ENCODE measurements at regions not wholly inside any gene's neighbourhood (a gene's known extent, or its start where the extent isn't known, plus 50 kb on each side); places are given as distances from the start of the nearest gene placed in this dataset.

DNA sequence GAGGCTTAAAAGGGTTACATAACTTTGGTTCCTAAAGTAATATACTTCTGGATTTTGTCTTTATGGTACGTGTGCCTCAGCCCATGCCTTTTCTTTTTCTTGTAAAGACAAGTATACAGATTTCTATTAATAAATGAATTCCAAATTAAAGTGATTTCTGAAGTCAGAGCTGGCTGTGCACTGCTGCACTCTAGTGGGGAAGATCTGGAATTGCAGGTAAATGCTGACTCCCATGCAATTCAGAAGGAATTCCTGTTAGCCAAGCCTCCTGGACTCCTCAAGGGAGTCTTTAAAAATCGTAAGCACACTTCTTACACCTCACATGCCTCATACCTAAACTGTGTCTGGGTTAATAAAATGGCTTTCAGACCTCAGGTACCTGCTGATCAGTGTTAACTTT, 118.4 kb upstream of the SLC7A1 start:
- intact Hi-C loops (cut with micrococcal nuclease), result no loop called here
- DNase-seq, result peak; percentile 15
- H3K27ac Mint-ChIP-seq, result no peak overlapping the region
- H3K4me3 Mint-ChIP-seq, result no peak overlapping the region
- no peaks in the 10 kb centered on the region for H3K9me3 Mint-ChIP-seq
- H3K4me1 Mint-ChIP-seq (ENCODE audit: low read depth), result no peaks in the 10 kb centered on the region
- ChIA-PET CTCF (interaction anchor here (0.6 to 4.1 kb wide), 14 partner anchors 9 to 399 kb away, joined by 3 to 36 read pairs (median 3); partner anchors contain the start of gene SLC7A1), POLR2A (interaction anchor here (0.6 kb wide), 1 partner anchor 61 kb away, joined by 4 read pairs; no protein-coding TSS in a partner anchor)
- peaks cover 8% of the 10 kb centered on the region for H3K27me3 Mint-ChIP-seq
- no peaks in the 10 kb centered on the region for H3K36me3 Mint-ChIP-seq

DNA sequence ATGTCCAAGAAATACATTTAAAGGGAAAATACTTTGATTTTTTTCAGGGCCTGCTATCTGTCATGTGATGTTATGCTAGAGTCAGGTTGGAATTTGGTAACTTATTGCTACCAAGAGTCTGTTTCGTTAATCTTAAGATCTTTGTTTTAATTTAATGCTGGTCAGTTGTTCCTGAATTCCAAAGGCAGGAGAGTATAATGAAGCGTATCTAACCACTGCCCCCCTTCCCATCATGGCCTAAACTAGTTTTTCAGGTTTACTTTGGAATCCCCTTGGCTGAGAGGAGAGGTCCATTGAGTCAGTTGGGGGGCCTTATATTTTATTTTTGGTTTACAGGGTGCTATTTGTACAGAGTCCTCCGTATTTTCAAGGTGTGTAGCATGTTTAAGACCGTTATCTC, 116.3 kb upstream of the SLC7A1 start:
- no peaks in the 10 kb centered on the region for H3K36me3 Mint-ChIP-seq
- no peak overlapping the region for H3K27ac Mint-ChIP-seq
- no peak for DNase-seq
- CTCF ChIA-PET, result interaction anchor here (0.5 to 6.4 kb wide), 4 partner anchors 84 to 244 kb away, joined by 3 to 86 read pairs (median 4); no protein-coding TSS in a partner anchor
- H3K27me3 Mint-ChIP-seq, result peaks cover 8% of the 10 kb centered on the region
- no peaks in the 10 kb centered on the region for H3K9me3 Mint-ChIP-seq
- no peak overlapping the region for H3K4me3 Mint-ChIP-seq
- H3K4me1 Mint-ChIP-seq (ENCODE audit: low read depth), result no peaks in the 10 kb centered on the region
- POLR2A ChIA-PET, result interaction anchor here (0.5 kb wide), 1 partner anchor 262 kb away, joined by 3 read pairs; no protein-coding TSS in a partner anchor
- intact Hi-C loops (cut with micrococcal nuclease), result no loop called here

DNA sequence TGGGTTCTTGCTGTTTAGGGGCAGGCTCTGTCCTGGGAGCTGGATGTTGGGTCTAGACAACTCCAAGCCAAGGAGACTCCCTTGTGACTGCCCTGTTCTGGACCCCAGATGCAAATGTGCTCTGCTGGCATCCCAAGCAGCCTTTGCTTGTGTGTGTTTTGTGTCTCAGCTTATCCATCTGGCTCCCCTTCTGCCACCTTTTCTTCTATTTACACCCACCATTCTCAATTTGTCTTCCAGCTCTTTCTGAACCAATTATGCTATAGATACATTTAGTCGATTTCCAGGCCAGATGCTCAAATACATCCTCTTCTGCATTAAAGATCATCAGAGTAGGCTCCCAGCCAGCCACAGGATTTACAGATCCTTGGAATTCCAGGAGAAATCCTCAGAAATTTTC, 115.0 kb upstream of the SLC7A1 start:
- no peak for DNase-seq
- no peaks in the 10 kb centered on the region for H3K36me3 Mint-ChIP-seq
- intact Hi-C loops (cut with micrococcal nuclease), result no loop called here
- H3K4me1 Mint-ChIP-seq (ENCODE audit: low read depth), result no peaks in the 10 kb centered on the region
- CTCF ChIA-PET, result interaction anchor here (6.4 kb wide), 1 partner anchor 203 kb away, joined by 86 read pairs; no protein-coding TSS in a partner anchor
- no peak overlapping the region for H3K27ac Mint-ChIP-seq
- H3K9me3 Mint-ChIP-seq, result no peaks in the 10 kb centered on the region
- H3K4me3 Mint-ChIP-seq, result no peak overlapping the region
- peaks cover 6% of the 10 kb centered on the region for H3K27me3 Mint-ChIP-seq
- POLR2A ChIA-PET, result no interaction called here

DNA sequence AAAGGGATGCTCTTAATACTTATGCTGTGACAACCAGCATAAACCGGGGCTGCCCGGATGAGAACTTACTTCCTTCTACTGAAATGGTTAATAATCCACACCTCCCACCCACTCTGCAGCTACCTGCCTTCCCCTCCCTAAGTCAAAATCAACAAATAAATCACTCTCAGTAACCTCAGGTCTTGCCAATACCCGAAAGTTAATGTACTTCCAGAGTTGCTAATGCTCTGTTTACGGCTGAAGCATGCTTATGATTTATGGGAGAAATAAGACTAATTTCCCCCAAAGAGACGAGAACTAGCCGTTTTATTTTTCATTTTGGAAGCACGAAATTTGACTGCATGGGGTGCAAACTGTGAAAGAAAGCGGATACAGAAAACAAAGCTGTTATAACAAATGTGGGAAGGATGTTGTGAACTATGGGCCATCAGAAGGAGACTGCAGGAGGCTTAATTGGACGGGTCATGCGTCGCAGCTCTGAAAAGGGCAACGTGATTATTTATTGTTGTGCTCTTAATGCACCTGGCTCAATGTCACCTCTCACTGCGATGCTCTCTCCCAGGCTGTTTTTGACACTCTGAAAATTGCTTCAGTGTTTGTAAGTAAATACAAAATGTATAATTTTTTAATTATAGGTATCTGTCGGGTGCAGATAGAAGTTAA, 114.0 kb upstream of the SLC7A1 start:
- H3K4me3 Mint-ChIP-seq, result no peak overlapping the region
- no peak for DNase-seq
- H3K36me3 Mint-ChIP-seq, result no peaks in the 10 kb centered on the region
- CTCF ChIA-PET, result interaction anchor here (0.7 to 6.4 kb wide), 6 partner anchors 11 to 237 kb away, joined by 3 to 86 read pairs (median 4); no protein-coding TSS in a partner anchor
- POLR2A ChIA-PET, result no interaction called here
- no peak overlapping the region for H3K27ac Mint-ChIP-seq
- H3K9me3 Mint-ChIP-seq, result no peaks in the 10 kb centered on the region
- intact Hi-C loops (cut with micrococcal nuclease), result loop anchor here (10.0 kb wide), 1 partner anchor 885 kb away; the partner anchor contains the start of gene MTUS2
- no peaks in the 10 kb centered on the region for H3K4me1 Mint-ChIP-seq (ENCODE audit: low read depth)
- peaks cover 6% of the 10 kb centered on the region for H3K27me3 Mint-ChIP-seq

DNA sequence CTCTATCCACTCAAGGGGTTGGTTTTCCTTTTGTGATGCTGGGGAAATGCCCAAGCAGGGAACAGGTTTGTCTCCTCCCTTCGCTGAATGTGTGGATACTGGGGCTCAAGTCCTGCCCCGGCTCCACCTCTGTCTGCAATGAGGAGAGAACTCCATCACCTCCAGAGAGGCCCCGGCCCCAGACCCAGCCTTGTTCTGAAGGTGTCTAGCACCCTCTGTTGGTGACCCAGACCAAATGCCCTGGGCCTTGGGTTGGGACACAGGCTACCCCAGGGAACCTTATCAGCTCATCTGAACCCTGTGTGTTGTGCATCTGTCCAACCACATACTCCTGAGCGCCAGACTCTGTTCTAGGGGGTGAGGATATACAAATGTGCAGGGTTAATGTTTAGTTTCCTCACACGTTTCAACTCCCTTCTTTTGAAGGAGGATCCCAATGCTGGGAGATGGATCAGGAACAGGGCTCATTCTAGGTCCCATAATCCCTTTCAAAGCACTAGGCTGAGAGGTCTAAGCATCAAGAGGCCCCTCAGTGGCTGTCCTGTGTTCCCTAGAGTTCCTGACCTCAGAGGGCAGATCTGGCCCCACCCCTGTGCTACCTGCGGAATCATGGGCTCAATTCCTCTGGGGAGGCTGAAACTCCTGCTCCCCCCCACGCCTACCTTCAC, 112.5 kb upstream of the SLC7A1 start:
- no peak overlapping the region for H3K27ac Mint-ChIP-seq
- ChIA-PET CTCF (interaction anchor here (1.0 to 6.4 kb wide), 6 partner anchors 120 to 407 kb away, joined by 3 to 86 read pairs (median 5); no protein-coding TSS in a partner anchor), POLR2A (no interaction called here)
- no peak overlapping the region for H3K4me3 Mint-ChIP-seq
- no peaks in the 10 kb centered on the region for H3K9me3 Mint-ChIP-seq
- no peaks in the 10 kb centered on the region for H3K36me3 Mint-ChIP-seq
- peak; percentile 63 for DNase-seq
- peaks cover 6% of the 10 kb centered on the region for H3K27me3 Mint-ChIP-seq
- intact Hi-C loops (cut with micrococcal nuclease), result loop anchor here (1.0 to 10.0 kb wide), 3 partner anchors 200 to 883 kb away; partner anchors contain the start of gene MTUS2
- no peaks in the 10 kb centered on the region for H3K4me1 Mint-ChIP-seq (ENCODE audit: low read depth)

DNA sequence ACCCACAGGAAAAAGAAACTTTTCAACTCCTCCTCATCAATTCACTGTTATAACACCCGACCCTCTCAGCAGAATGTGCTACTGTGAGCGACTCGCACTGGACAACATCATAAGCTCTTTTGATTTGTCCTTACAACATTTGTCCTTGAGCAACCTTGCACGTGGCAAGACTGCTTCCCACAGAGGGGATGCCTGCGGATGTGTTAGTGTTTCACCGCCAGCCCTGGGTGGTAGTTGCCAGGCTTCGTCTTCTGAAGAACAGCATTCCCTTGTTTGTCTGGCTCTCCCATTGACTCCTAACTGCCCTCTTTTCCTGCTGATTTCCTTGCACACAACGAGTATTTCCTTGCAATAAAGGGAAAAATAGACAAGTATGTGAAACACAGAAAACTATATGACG, 111.4 kb upstream of the SLC7A1 start:
- peaks cover 4% of the 10 kb centered on the region for H3K27me3 Mint-ChIP-seq
- intact Hi-C loops (cut with micrococcal nuclease), result loop anchor here (10.0 kb wide), 1 partner anchor 882 kb away; the partner anchor contains the start of gene MTUS2
- no peaks in the 10 kb centered on the region for H3K36me3 Mint-ChIP-seq
- ChIA-PET CTCF (interaction anchor here (0.7 to 6.4 kb wide), 7 partner anchors 21 to 408 kb away, joined by 3 to 86 read pairs (median 4); no protein-coding TSS in a partner anchor), POLR2A (no interaction called here)
- H3K9me3 Mint-ChIP-seq, result no peaks in the 10 kb centered on the region
- DNase-seq, result no peak
- no peak overlapping the region for H3K4me3 Mint-ChIP-seq
- no peaks in the 10 kb centered on the region for H3K4me1 Mint-ChIP-seq (ENCODE audit: low read depth)
- H3K27ac Mint-ChIP-seq, result no peak overlapping the region

DNA sequence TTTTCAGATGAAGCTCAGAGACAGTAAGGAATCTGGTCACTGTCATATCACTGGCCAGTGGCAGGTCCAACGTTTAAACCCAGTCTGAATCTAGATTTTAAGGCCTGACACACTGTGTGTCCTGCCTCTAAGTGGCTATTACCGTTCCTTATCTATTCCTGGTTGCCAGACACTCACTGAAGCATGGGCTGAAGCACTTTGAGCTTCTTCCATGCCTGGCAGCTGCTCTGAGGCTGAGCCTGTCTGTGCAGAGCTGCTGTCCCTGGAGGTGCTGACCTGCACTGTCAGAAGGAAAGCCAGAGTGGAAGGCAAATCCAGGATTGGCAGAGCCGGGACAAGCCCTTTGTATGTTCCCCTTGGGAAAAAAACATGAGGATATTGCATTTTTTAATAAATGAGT, 109.2 kb upstream of the SLC7A1 start:
- ChIA-PET POLR2A (no interaction called here), CTCF (interaction anchor here (1.2 to 1.4 kb wide), 2 partner anchors 9 to 11 kb away, joined by 3 to 5 read pairs; no protein-coding TSS in a partner anchor)
- Mint-ChIP-seq H3K4me1 (ENCODE audit: low read depth) (no peaks in the 10 kb centered on the region), H3K4me3 (no peak overlapping the region), H3K27ac (no peak overlapping the region), H3K9me3 (no peaks in the 10 kb centered on the region), H3K36me3 (no peaks in the 10 kb centered on the region), H3K27me3 (peaks cover 6% of the 10 kb centered on the region)
- intact Hi-C loops (cut with micrococcal nuclease), result loop anchor here (10.0 kb wide), 1 partner anchor 880 kb away; the partner anchor contains the start of gene MTUS2
- DNase-seq, result no peak

DNA sequence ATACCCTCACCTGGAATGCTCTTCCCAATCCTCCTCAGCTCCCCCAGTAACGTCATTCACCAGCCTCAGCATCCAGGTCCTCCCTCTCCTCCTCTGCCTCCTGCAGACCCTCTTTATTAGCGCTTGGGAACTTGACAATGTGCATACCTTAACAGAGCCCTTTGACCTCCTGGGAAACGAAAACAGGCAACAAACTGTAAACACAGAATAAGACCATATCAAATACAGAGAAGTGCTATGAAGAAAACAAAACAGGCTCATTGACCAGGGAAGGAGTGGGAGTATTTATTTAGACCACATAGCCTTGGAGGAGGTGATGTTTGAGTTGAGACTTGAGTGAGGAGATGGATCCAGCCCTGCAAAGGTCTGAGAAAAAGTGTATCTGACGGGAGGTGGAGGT, 107.9 kb upstream of the SLC7A1 start:
- no peak for DNase-seq
- intact Hi-C loops (cut with micrococcal nuclease), result loop anchor here (10.0 kb wide), 1 partner anchor 879 kb away; the partner anchor contains the start of gene MTUS2
- Mint-ChIP-seq H3K4me1 (ENCODE audit: low read depth) (no peaks in the 10 kb centered on the region), H3K4me3 (no peak overlapping the region), H3K27me3 (peaks cover 6% of the 10 kb centered on the region), H3K9me3 (no peaks in the 10 kb centered on the region), H3K27ac (no peak overlapping the region), H3K36me3 (no peaks in the 10 kb centered on the region)
- ChIA-PET CTCF (interaction anchor here (2.2 kb wide), 1 partner anchor 195 kb away, joined by 8 read pairs; no protein-coding TSS in a partner anchor), POLR2A (no interaction called here)

DNA sequence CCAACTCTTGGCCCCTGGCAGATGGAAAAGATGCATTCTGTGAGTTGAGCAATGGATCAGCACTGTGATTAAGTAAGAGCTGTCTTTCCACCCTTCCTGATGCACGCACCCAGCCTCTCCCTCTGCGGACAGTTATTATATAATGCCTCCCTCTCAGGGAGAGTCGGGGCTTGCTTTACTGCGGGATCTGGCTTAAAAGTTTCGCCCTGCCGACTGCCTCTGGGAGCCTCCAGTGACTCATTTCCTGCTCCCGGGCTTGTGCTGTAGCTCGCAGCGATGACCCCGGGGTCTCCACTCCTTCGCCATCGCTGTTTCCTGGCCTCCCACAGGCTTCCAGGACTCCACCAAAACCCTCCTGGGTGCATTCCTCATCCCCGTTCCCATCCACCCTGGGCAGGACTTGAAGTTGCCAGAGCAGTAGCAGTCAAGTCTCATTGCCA, 107.4 kb upstream of the SLC7A1 start:
- POLR2A ChIA-PET, result no interaction called here
- CTCF ChIA-PET, result interaction anchor here (2.2 kb wide), 1 partner anchor 195 kb away, joined by 8 read pairs; no protein-coding TSS in a partner anchor
- no peak overlapping the region for H3K27ac Mint-ChIP-seq
- no peaks in the 10 kb centered on the region for H3K9me3 Mint-ChIP-seq
- peaks cover 8% of the 10 kb centered on the region for H3K27me3 Mint-ChIP-seq
- H3K36me3 Mint-ChIP-seq, result no peaks in the 10 kb centered on the region
- no peaks in the 10 kb centered on the region for H3K4me1 Mint-ChIP-seq (ENCODE audit: low read depth)
- no peak for DNase-seq
- intact Hi-C loops (cut with micrococcal nuclease), result loop anchor here (10.0 kb wide), 1 partner anchor 878 kb away; the partner anchor contains the start of gene MTUS2
- no peak overlapping the region for H3K4me3 Mint-ChIP-seq

DNA sequence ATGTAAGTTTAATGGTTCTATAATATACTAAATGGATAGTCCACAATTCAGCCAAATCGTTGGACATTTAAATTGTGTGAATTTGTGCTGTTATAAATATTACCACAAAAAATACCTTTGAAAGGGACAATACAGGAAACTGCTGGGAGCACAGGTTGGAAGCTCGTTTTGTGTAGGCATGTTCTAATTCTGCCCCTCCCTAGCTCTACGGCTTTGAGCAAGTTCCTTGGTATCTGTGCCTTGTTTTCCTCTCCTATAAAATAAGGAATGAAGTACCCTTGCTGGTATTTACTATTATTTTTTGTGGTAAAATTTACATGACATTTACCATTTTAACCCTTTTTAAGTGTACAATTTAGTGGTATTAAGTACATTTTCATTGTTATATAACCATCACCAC, 102.6 kb upstream of the SLC7A1 start:
- intact Hi-C loops (cut with micrococcal nuclease), result no loop called here
- Mint-ChIP-seq H3K4me1 (ENCODE audit: low read depth) (no peaks in the 10 kb centered on the region), H3K27me3 (peaks cover 18% of the 10 kb centered on the region), H3K36me3 (no peaks in the 10 kb centered on the region), H3K9me3 (no peaks in the 10 kb centered on the region), H3K4me3 (no peak overlapping the region), H3K27ac (no peak overlapping the region)
- ChIA-PET CTCF (interaction anchor here (1.5 kb wide), 1 partner anchor 11 kb away, joined by 4 read pairs; no protein-coding TSS in a partner anchor), POLR2A (no interaction called here)
- DNase-seq, result no peak

DNA sequence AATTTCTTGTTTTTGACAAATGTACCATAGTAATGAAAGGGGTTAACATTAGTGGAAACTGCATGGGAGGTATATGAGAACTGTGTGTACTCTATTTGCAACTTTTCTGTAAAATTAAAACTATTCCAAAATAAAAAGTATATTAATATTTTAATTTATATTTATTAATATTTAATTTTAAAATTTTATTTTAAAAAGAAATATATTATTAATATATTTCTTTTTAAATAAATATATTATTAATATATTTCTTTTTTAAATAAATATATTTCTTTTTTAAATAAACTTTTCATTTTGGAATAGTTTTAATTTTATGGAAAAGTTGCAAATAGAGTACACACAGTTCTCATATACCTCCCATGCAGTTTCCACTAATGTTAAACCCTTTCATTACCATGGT, 101.1 kb upstream of the SLC7A1 start:
- H3K4me3 Mint-ChIP-seq, result no peak overlapping the region
- no peaks in the 10 kb centered on the region for H3K9me3 Mint-ChIP-seq
- no peaks in the 10 kb centered on the region for H3K4me1 Mint-ChIP-seq (ENCODE audit: low read depth)
- no peaks in the 10 kb centered on the region for H3K36me3 Mint-ChIP-seq
- ChIA-PET POLR2A (no interaction called here), CTCF (interaction anchor here (1.0 to 2.4 kb wide), 2 partner anchors 17 to 188 kb away, joined by 3 to 13 read pairs; no protein-coding TSS in a partner anchor)
- no peak for DNase-seq
- peaks cover 18% of the 10 kb centered on the region for H3K27me3 Mint-ChIP-seq
- intact Hi-C loops (cut with micrococcal nuclease), result no loop called here
- no peak overlapping the region for H3K27ac Mint-ChIP-seq
